Endothelial cell of umbilical vein (primary cell): ENCODE measurements at regions not wholly inside any gene's neighbourhood (a gene's known extent, or its start where the extent isn't known, plus 50 kb on each side); places are given as distances from the start of the nearest gene placed in this dataset.

Experiments
- BruUV-seq: library from RNA; stranded (reverse); fragments of 400-500 nt; replicated peaks from 2 replicates; lab custom pipeline; 2021; lab: Mats Ljungman, UMichigan
- CTCF ChIA-PET: fragments of 300-600, 350-600 bp; sonication (Branson Sonifier 250); formaldehyde crosslinking; loops from one replicate; lab custom pipeline; 2021; ENCODE audit warnings: antibody characterized with exemption, inconsistent platforms; lab: Charles Lee
- POLR2A ChIA-PET: fragments of 300-600, 350-600 bp; sonication (Branson Sonifier 250); formaldehyde crosslinking; loops from one replicate; lab custom pipeline; 2021; ENCODE audit warnings: antibody characterized with exemption, inconsistent platforms; lab: Charles Lee
- DNase-seq: peaks from one replicate; pipeline ENCODE4 v3.0.0-alpha.2; 2011; ENCODE audit warnings: low read depth, low spot score
- FAIRE-seq: peaks from 2 replicates; lab custom pipeline; 2011; peaks lifted over from hg19 to GRCh38; lab: Jason Lieb, UNC
- H2AFZ ChIP-seq: 2 replicates; pipeline ENCODE4 v1.6.0; 2012; ENCODE audit warnings: low read depth, low read length, control low read depth, inconsistent platforms
- H3K27ac ChIP-seq: 2 replicates; pipeline ENCODE4 v1.5.1; 2011; ENCODE audit warnings: low read depth, mild to moderate bottlenecking, control low read depth, low read length, moderate library complexity; ENCODE audit not compliant: insufficient read depth
- H3K27me3 ChIP-seq, 2 experiments: 2 replicates each; pipeline versions ENCODE4 v1.6.0 to v1.6.1; 2011; ENCODE audit warnings: low read length in 2 of 2, mixed read lengths in 1 of 2; ENCODE audit not compliant: control insufficient read depth in 2 of 2, insufficient read depth in 2 of 2
- H3K36me3 ChIP-seq, 2 experiments: 2 replicates in 1 of 2; 3 replicates in 1 of 2; pipeline ENCODE4 v1.5.1; 2011; ENCODE audit warnings: low read length in 2 of 2, mild to moderate bottlenecking in 1 of 2, moderate library complexity in 1 of 2; ENCODE audit not compliant: control insufficient read depth in 2 of 2, insufficient read depth in 2 of 2; ENCODE audit errors: extremely low read depth in 1 of 2
- H3K4me1 ChIP-seq: 3 replicates; pipeline ENCODE4 v1.5.1; 2011; ENCODE audit warnings: mild to moderate bottlenecking, low read length; ENCODE audit not compliant: control insufficient read depth, insufficient read depth; ENCODE audit errors: extremely low read depth
- H3K4me2 ChIP-seq: 2 replicates; pipeline ENCODE4 v1.6.1; 2011; ENCODE audit warnings: low read length, control low read depth, mixed read lengths; ENCODE audit not compliant: insufficient read depth
- H3K4me3 ChIP-seq, 3 experiments: fragments of 200-600 bp in 1 of 3; sonication (generic), shearing (Covaris generic) in 1 of 3; replicated peaks in 1 of 3; 2 replicates each; pipeline ENCODE4 v1.5.1; 2011 to 2016; ENCODE audit warnings: control low read depth in 3 of 3, low read length in 3 of 3, mild to moderate bottlenecking in 2 of 3, inconsistent platforms in 1 of 3, low read depth in 1 of 3, moderate library complexity in 1 of 3; ENCODE audit not compliant: insufficient read depth in 1 of 3
- H3K79me2 ChIP-seq: 2 replicates; pipeline ENCODE4 v1.6.0; 2012; ENCODE audit warnings: low read length, inconsistent platforms; ENCODE audit not compliant: control insufficient read depth, insufficient read depth
- H3K9ac ChIP-seq: replicated peaks from 2 replicates; pipeline ENCODE3; 2011; ENCODE audit warnings: low read length, control low read depth; ENCODE audit not compliant: insufficient read depth; ENCODE audit errors: extremely low read depth
- H3K9me1 ChIP-seq: replicated peaks from 3 replicates; pipeline ENCODE4 v1.6.0; 2011; ENCODE audit warnings: mild to moderate bottlenecking, low read length; ENCODE audit not compliant: control insufficient read depth, insufficient read depth; ENCODE audit errors: extremely low read depth
- H3K9me3 ChIP-seq: replicated peaks from 2 replicates; pipeline ENCODE4 v1.5.1; 2012; ENCODE audit warnings: low read length, inconsistent platforms; ENCODE audit not compliant: control insufficient read depth, insufficient read depth
- H4K20me1 ChIP-seq: replicated peaks from 2 replicates; pipeline ENCODE3; 2011; ENCODE audit warnings: mild to moderate bottlenecking, low read length; ENCODE audit not compliant: control insufficient read depth, insufficient read depth; ENCODE audit errors: extremely low read depth
- EZH2 ChIP-seq: IDR thresholded peaks from 2 replicates; pipeline ENCODE4 v1.6.1; 2012; ENCODE audit warnings: borderline replicate concordance, low read depth, mild to moderate bottlenecking, moderate library complexity, low read length, inconsistent platforms; ENCODE audit not compliant: severe bottlenecking
- FOS ChIP-seq: IDR thresholded peaks from 2 replicates; pipeline ENCODE4 v1.6.1; 2011; ENCODE audit warnings: mild to moderate bottlenecking, low read length, moderate library complexity, borderline replicate concordance; ENCODE audit not compliant: insufficient read depth
- JUN ChIP-seq: IDR thresholded peaks from 2 replicates; pipeline ENCODE4 v1.6.1; 2011; ENCODE audit warnings: borderline replicate concordance, low read depth; ENCODE audit not compliant: insufficient read length, insufficient read depth
- POLR2A ChIP-seq: IDR thresholded peaks from 2 replicates; pipeline ENCODE4 v1.6.1; 2012; ENCODE audit warnings: low read depth, mild to moderate bottlenecking, control low read depth, low read length
- POLR2AphosphoS5 ChIP-seq: IDR thresholded peaks from 2 replicates; pipeline ENCODE4 v1.6.1; 2012; ENCODE audit warnings: low read depth, mild to moderate bottlenecking, control low read depth, low read length, moderate library complexity; ENCODE audit not compliant: insufficient read depth
- dilution Hi-C: fragments of 300-500 bp; cut with MboI; formaldehyde crosslinking; loops from one replicate; pipeline ENCODE4 v1.15.0; 2019; ENCODE audit warnings: low sequenced_read_pairs; ENCODE audit not compliant: extremely low pct_ligation_motif_present
- intact Hi-C: fragments of 100-400 bp; cut with micrococcal nuclease; formaldehyde crosslinking; loops from one replicate; pipeline ENCODE4 v1.10.0; 2022
- TF ChIP-seq, protein P1 (sequence below), 2 donors: IDR thresholded peaks; 1 replicate in 1 of 2; 2 replicates in 1 of 2; pipeline ENCODE4 v1.5.1; 2011; ENCODE audit warnings: low read length in 2 of 2, mild to moderate bottlenecking in 2 of 2, moderate library complexity in 2 of 2, control low read depth in 1 of 2, inconsistent platforms in 1 of 2, low read depth in 1 of 2; ENCODE audit not compliant: insufficient read depth in 1 of 2; ENCODE audit errors: extremely low read depth in 1 of 2
- TF ChIP-seq, protein P2 (sequence below): IDR thresholded peaks from 2 replicates; pipeline ENCODE4 v1.6.1; 2011; ENCODE audit not compliant: insufficient read depth, insufficient read length

DNA sequence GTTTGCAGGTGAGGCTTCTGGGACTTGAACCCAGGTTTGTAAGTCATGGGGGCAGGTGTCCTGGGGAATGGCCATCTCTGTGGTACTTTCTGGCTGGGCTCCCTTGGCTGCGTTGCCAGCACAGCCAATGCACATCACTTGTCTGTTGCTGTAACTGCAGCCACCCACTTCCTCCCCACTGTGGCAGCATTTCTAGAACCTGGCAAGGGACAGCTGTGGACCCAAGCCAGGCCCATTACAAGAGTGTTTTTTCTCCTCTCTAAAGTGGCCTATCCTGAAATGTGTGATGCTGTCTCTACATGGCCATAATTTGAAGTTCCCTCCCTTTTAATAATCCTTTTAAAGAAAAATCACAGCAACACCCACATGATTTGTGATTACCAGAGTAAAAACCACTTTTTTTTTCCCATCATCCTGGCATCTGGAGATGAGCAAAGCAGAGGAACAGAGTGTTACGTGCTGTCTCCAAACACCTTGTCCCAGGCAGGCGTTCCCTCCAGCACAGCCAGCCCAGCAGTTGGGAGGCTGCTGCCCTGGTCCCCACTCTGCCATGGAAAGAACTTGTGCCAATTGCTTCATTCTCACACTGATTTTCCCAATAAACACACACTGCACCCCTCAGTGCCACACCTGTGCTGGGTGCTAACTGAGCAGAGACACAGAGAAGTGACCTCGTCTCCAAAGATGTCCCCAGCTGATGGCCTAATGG lies 360.6 kb upstream of the USP24 start:
- DNase-seq (no peak), FAIRE-seq (no peak)
- Histone ChIP-seq H3K4me2 (no peak overlapping the region), H3K9me3 (no peaks in the 10 kb centered on the region), H2AFZ (no peak overlapping the region), H3K4me3 (no peak overlapping the region), H3K27me3 (no peaks in the 10 kb centered on the region), H3K36me3 (no peaks in the 10 kb centered on the region), H4K20me1 (no peaks in the 10 kb centered on the region), H3K9ac (no peak overlapping the region), H3K9me1 (no peaks in the 10 kb centered on the region), H3K4me1 (no peaks in the 10 kb centered on the region), H3K27ac (no peak overlapping the region), H3K79me2 (no peaks in the 10 kb centered on the region)
- dilution Hi-C loops (no loop called here), intact Hi-C loops (no loop called here)
- ChIA-PET CTCF (no interaction called here), POLR2A (no interaction called here)
- TF ChIP-seq, protein P1, sequence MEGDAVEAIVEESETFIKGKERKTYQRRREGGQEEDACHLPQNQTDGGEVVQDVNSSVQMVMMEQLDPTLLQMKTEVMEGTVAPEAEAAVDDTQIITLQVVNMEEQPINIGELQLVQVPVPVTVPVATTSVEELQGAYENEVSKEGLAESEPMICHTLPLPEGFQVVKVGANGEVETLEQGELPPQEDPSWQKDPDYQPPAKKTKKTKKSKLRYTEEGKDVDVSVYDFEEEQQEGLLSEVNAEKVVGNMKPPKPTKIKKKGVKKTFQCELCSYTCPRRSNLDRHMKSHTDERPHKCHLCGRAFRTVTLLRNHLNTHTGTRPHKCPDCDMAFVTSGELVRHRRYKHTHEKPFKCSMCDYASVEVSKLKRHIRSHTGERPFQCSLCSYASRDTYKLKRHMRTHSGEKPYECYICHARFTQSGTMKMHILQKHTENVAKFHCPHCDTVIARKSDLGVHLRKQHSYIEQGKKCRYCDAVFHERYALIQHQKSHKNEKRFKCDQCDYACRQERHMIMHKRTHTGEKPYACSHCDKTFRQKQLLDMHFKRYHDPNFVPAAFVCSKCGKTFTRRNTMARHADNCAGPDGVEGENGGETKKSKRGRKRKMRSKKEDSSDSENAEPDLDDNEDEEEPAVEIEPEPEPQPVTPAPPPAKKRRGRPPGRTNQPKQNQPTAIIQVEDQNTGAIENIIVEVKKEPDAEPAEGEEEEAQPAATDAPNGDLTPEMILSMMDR (IDR thresholded peaks at IDR 0.05; ENCODE audit: extremely low read depth in 1 of 2, insufficient read depth in 1 of 2, low read depth in 1 of 2, low read length in 2 of 2): no peak
- TF ChIP-seq EZH2 (no peak), FOS (no peak), POLR2AphosphoS5 (no peak), JUN (no peak), POLR2A (no peak)
- TF ChIP-seq, protein P2, sequence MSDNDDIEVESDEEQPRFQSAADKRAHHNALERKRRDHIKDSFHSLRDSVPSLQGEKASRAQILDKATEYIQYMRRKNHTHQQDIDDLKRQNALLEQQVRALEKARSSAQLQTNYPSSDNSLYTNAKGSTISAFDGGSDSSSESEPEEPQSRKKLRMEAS: no peak
- BruUV-seq: no TSS peak
